ENCODE measurements at regions not wholly inside any gene's neighbourhood (a gene's known extent, or its start where the extent isn't known, plus 50 kb on each side); places are given as distances from the start of the nearest gene placed in this dataset.

DNA sequence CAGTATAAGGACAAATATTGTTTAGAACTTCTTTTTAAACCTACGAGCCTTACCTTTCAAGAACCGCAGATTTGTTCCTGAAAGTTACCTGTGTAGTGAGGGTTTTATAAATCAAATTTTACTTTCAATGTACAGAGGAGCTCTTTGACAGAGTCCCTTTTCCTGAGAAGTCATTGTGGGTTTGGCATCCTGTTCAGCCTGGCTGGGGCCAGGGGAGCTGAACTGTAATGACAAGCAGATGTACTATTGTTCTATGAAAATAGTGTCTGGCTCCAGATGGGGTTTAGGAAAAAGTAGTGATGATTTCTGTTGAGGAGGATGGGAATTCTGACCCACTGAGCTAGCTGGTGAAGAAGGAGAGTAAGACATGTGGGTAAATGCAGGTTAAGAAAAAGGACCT lies 196.2 kb upstream of the PGRMC2 start:
- DNase-seq (ENCODE audit: low read depth in 2 of 2) = no peak

DNA sequence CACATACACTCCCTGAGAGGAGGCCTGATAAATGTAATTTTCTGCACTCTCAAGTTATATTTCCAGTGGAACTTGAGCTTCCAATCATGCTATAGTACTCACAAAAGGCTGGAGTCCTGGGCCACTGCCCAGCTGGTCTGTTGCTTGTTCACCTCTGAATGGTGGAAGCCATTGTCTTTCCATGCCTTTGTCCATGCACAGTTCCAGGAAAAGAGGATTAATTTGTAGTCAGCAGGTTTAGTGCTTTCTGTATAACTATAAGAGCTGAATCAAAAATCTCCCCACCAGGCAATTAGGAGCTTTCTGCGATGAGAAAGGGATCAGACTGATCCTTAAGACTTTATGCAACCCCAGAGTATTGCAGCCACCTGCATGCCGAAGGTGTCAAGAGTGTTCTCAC lies 195.4 kb upstream of the PGRMC2 start:
- DNase-seq (ENCODE audit: low read depth in 2 of 2) = no peak

DNA sequence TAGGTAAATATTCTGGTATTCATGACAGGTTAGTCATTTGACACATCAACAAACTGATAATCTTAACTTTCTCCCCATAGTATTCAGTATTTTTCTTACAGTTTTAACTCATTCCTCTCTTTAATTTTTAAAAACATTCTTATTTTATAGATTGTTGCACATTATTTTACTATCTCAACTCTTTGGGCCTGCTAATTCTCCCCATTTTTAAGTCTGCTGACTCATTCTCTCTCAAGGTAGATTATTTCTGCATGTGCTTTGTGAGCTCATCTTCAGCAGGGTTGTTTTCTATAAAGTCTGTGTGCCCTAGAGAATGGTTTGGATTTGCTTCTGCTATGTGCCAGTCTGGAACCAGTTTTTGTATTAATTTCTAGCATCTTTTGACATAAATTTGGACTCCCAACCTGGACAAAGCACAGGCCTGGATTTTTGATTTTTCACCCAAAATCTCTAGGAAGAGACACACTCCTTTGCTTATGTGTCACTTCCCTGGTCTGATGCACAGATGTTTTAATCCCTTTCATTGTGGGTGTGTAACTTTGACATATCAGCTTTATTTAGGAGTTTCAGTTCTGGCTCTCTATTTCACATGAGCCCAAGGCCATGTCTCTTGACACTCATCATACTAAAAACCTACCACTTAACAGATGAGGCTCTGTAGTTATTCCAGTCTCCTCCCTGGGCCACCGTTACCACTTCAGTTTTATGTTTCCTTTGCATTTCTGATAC lies 194.3 kb upstream of the PGRMC2 start:
- no peak for DNase-seq (ENCODE audit: low read depth in 2 of 2)

- no peak for DNase-seq (ENCODE audit: low read depth in 2 of 2)
Measured at GRCh38 chr4:128480945-128481344, 193.3 kb upstream of the PGRMC2 start.

GRCh38 chr4:128477540-128477939 lies 189.9 kb upstream of the PGRMC2 start:
- DNase-seq (ENCODE audit: low read depth in 2 of 2) = no peak

- DNase-seq (ENCODE audit: low read depth in 2 of 2) = no peak
Measured at GRCh38 chr4:128475597-128475996, 188.0 kb upstream of the PGRMC2 start.

- no peak for DNase-seq (ENCODE audit: low read depth in 2 of 2)
Measured at GRCh38 chr4:128471576-128471975, 184.0 kb upstream of the PGRMC2 start.

GRCh38 chr4:128470492-128471053 lies 183.0 kb upstream of the PGRMC2 start:
- no peak for DNase-seq (ENCODE audit: low read depth in 2 of 2)

DNA sequence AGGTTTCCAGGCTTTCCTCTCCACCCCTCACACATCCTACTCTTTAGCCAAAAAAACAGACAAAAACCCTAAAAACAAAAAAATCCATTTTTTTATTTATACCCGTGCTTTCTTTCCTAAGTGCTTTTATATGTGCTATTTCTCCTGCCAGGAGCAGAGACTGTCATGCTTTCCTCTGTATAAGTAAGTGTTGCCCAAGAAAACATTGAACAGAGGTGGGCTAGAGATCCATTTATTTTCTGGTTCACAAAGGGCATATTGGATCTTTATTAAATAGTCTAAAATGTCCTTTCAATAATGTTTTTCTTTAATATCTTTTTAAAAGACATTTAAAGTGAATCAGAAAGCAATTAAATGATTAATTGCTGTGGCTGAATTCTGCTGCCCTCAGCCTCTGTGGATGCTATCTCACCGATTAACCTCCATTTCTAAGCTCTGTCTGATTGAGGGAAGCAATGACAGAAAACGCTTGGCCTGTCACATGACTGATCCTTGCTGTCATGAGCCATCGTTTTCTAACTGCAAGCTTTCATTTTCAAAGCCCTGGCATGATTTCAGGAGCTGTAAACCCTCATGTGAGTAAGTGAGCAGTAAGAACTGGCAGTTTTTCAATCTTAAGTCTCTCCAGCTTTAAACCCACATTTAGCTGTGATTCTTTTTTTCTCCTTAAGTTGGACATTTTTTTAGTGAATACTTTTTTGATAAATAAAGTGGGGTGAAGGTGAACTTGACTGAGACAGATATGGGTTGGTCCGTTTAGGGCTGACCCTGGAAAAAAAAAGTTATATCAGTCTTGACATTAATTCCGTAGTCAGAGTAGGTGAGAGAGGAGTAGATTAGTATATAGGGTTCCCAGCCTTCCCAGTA lies 180.7 kb upstream of the PGRMC2 start:
- no peak for DNase-seq (ENCODE audit: low read depth in 2 of 2)

GRCh38 chr4:128465523-128465922 lies 177.9 kb upstream of the PGRMC2 start:
- DNase-seq (ENCODE audit: low read depth in 2 of 2) = no peak

DNA sequence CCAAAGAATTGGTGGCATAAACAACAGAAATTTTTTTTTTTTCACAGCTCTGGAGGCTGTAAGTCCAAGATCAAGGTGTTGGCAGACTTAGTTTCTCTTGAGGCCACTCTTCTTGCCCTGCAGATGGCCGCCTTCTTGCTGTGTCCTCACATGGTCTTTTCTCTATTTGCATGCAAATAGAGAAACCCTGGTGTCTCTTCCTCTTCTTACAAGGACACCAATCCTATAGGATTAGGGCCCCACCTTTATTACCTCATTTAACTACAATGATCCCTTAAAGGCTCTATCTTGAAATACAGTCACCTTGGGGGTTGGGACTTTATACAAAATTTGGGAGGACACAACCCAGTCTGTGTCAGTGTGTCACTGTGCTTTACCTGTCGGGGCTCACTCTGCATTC lies 175.4 kb upstream of the PGRMC2 start:
- DNase-seq (ENCODE audit: low read depth in 2 of 2) = no peak

DNA sequence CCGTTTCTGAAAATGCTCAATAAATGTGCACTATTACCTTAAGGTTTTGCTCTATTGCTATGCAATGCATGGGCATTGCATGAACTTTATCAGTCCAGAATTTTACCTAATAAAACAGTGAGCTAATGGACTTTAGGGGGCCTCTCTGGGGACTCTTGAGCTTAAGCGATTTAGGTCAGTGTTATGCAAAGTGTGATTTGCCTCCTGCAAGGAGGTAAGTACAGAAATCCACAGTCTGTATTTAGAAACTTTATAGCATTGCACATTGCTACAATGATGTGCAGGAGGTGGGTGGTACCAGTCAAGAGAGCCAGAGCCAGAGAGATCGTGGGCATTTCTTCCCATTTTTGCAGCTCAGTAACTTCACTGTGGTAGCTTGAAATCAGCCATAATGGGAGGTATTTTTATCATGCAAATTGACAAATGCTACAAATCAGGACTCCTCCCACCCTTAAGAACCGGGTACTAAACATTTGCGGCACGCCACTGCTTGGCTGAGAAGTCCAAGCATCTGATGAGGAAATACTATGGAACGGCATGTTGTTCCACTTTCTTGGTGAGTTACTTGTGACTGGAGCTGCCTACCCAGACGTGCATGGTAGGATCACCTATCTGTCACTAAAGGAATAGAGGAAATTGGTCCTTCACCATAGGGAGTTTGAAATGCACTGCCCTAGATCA lies 174.6 kb upstream of the PGRMC2 start:
- no peak for DNase-seq (ENCODE audit: low read depth in 2 of 2)

DNA sequence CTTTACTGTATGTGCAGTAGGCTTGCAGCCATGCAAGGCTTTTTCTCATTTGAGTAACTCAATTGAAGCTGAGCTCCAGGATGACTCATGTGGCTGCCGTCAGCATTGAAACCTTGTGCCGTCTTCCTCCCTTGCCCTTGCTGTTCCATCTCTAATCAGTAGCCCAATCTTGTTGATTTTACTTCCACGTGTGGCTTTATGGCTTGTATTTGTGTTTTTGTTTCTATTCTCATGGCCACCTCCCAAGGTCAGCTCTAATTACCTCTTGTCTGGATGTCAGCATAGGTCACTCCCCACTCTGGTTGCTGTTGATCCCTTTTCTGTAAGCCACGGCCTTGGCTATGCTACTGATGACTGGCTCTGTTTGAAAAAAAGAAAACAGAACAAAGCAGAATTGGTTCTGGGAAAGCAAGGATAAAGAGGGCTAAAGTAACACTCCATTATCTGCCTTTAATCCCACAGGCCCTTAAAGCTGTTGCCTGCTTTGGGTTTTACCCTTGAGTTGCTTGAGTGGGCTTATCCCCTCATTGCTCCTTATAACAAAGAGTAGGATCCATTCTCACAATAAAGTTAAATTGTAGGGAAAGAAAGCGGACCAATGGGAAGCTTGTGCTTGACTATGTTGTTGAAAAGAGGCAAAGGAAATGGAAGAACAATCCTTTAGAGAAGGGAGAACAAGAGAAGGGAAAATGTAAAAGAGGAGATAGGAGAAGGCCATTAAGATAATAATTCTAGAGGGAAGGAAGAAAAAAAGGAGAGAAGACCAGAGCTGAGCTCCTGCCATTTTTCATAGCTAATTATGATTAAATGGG lies 173.9 kb upstream of the PGRMC2 start:
- DNase-seq (ENCODE audit: low read depth in 2 of 2) = no peak

DNA sequence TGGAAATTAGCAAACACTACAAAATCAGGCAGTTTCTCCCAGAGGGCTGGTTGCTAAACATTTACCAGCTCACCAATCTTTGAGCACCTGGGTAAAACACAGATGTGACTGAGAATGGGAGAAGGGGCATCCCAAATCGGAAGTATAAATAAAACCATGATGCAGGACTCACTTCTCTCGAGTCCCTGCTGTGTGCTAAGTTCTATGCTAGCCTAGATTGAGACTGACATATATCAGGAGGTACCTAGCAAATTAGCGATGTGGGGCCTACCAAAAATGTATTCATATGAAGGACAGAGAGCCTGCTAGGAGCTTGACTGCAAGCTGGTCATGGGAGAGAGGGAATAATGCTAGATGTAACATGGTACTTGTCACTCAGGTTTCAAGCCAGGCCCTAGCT lies 171.9 kb upstream of the PGRMC2 start:
- no peak for DNase-seq (ENCODE audit: low read depth in 2 of 2)

DNA sequence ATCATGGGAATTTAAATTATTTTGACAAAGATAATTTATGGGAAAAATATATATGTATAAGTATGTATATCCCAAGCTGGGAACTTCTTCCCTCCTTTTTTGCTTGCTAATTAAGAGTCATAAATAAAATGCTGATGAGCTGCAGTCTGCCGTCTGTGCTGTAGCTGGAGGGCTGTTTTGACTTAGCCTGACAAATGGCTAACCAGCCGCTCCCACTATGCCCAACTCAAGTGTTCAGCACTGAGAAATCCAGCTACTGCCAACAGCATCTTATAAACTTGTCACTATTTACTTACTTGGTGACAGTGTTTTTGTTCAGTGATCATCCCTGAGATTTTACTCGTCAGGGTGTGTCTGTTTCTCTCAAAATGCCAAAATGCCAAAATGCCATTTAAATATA lies 171.2 kb upstream of the PGRMC2 start:
- DNase-seq (ENCODE audit: low read depth in 2 of 2) = no peak

GRCh38 chr4:128457726-128458125 lies 170.1 kb upstream of the PGRMC2 start:
- no peak for DNase-seq (ENCODE audit: low read depth in 2 of 2)

- DNase-seq (ENCODE audit: low read depth in 2 of 2) = no peak
Measured at GRCh38 chr4:128456171-128456570, 168.6 kb upstream of the PGRMC2 start.

DNA sequence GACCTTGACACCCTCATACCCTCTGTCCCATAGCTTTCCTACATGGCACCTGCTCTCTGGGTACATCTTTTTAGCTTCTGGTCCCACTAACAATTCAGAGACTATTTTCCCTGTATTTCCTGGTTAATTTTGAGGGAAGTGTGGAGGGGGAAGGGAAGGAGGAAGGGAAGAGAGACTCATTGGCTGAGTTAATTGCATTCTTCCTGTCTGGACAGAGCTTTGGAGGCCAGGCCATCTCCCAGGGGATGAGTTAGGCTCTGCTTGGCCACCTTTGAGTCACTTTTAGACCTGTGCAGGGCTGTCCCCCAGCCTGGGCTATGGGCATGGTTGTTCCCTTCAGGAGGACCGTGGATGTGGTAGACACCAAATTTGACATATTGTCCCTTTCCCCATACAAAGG lies 167.9 kb upstream of the PGRMC2 start:
- no peak for DNase-seq (ENCODE audit: low read depth in 2 of 2)

GRCh38 chr4:128454881-128455280 lies 167.3 kb upstream of the PGRMC2 start:
- DNase-seq (ENCODE audit: low read depth in 2 of 2) = no peak

DNA sequence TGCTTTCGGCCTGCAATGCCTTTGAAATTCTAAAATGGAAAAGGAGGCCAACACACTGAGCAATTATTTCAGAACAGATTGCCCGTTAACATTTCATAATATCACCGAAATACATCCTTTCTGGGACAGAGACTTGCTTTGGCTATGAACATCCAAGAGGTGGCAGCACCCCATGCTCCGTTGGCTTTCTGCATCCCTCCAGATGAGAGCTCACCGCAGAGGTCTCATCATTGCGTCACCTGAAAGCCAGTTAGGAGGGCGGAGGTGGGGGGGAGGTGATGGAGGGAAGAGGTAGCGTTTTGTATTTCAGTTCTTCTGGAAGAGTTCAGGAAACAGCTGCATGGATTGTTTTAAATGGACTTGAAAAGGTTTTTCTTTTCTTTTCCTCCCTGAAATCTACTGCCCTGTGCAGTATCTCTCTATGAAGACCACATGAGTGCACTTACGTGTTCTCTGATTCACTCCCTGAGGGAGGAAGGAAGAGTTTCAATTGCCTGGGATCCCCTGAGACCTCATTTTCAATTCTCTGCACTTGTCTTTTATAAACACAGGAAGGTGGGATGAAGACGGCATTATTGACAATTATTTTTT lies 166.8 kb upstream of the PGRMC2 start:
- DNase-seq (ENCODE audit: low read depth in 2 of 2) = peak; percentile 4 to 17

DNA sequence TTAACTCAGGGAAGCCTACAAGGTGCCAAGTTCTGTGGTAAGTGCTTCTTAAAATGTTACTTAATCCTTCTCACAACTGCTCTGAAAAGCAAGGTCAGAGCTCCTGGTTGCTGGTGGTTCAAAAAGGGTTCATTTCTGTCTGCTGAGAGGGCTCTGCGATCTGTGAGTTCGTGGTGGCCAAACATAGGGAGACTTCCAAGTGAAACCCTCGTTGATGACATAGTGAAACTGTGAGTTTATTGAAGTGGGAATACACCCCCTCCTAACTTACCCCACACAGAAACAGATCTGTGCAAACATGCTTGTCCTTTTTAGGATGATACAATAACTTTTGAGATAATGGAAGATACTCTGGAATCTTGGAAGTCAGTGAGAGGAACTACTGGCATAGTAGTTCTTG lies 164.8 kb upstream of the PGRMC2 start:
- no peak for DNase-seq (ENCODE audit: low read depth in 2 of 2)
